LNCAP (cell line): ENCODE measurements at regions not wholly inside any gene's neighbourhood (a gene's known extent, or its start where the extent isn't known, plus 50 kb on each side); places are given as distances from the start of the nearest gene placed in this dataset.

ENCODE experiments used
- CTCF ChIP-seq: fragments of 450-650 bp; IDR thresholded peaks from 2 replicates; pipeline ENCODE4 v1.5.1; 2017; ENCODE audit warnings: mild to moderate bottlenecking

GRCh38 chr1:101290922-101291561, 54.2 kb downstream of the S1PR1 start:
- TF ChIP-seq CTCF, result no peak

- no peak for TF ChIP-seq CTCF
These were observed 55.0 kb downstream of the S1PR1 start for GRCh38 chr1:101291562-101292380.

DNA sequence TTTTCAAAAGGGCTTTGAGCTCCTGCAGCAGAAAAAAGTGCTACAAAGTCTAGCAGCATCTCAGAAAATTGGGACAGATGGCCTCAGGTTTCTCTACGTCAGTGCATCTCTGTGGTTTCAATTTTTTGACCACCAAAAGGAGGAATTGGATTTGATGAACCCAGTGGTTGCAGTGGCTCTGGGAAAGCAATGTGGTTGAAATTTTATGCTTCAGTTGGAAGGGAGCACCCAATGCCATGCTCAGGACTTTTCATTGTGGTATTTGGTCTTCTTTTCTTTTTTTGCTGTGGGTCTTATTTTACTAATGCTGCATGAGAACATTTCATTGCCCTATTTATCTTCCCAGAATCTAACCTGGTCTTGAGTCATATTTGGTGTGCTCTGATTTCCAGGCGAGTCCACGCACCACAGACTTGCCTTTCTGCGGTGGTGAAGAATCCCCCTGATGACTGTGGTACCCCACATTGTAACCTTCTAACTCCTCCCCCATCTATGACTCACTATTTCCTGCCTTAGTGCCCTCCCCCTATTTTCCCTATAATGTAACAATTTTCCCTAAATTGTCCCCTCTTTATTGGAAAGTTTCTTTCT, 56.7 kb downstream of the S1PR1 start:
- no peak for TF ChIP-seq CTCF

DNA sequence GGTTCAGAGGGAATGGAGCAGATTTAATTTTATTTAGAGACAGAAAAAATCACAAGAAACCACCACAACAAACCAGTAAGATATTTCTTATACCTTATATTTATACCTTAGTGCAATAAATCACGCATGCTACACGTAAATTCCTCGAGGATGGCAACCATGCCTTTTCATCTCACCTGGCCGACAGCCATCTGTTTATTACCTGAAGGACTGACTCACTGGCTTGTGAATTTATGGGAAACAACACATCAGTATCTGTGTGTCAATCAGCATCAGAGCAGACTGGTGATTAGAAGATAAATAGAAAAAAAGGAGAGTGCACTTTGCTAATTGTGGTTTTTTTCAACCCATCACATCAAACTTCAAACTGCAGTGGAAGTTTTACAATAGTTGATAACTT, 58.4 kb downstream of the S1PR1 start:
- no peak for TF ChIP-seq CTCF

DNA sequence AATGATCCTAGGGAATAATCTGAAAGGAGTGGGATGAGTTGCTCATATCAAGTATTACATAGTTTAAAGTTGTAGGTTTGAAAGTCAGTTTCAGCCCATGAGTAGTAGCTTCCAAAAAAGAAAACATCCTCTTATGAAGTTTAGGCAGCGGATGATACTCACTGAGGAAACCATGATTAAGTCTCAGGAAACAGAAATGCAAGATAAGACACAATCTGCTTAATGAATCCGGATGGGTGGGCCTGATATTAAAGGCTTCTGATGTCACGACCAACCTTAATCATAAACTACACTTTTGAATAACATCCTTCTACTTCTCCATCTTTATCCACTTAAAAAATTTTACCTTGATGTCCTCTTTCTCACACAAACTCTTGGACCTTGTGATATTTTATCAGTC, 61.8 kb downstream of the S1PR1 start:
- no peak for TF ChIP-seq CTCF

DNA sequence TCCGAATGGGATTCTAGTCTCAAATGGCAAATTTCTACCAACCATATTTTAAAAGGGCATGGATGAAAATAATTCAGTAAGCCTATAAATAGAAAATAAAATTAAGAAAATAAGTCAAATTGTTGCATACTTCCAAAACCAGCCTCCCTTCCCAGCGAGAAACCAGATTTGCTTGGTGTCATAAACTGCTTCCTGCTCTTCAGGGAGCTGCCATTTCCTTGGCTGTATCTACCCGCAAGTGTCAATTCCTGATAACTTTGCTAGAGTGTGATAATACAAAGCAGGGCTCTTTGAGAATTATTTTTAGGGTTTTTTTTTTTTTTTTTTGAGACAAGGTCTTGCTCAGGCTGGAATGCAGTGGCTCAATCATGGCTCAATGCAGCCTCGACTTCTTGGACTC, 62.3 kb downstream of the S1PR1 start:
- TF ChIP-seq CTCF, result no peak

DNA sequence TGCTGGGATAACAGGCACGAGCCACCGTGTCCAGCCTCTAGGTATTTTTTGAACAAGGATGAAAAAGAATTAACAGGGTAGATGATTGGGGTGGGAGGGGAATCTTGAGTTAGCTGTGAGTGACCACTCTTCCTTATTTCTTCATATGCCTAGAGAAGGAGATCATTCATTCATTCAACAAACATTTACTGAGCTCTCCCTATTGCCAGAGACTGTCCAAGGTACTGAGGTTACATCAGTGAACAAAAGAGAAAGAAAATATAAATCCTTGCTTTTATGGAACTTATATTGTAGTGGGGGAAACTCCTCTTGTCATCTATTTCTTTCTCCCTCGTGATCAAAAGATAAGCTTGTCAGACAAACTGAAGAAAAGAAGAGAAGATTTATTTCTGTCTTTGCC, 62.9 kb downstream of the S1PR1 start:
- TF ChIP-seq CTCF, result no peak
